WTC11 (cell line): ENCODE measurements at regions not wholly inside any gene's neighbourhood (a gene's known extent, or its start where the extent isn't known, plus 50 kb on each side); places are given as distances from the start of the nearest gene placed in this dataset.

Experiments used
- ATAC-seq: fragments of 200-7000 bp; cut with Tn5 transposase; 2 replicates; pipeline ENCODE4 v1.10.0; 2021; ENCODE audit warnings: mild to moderate bottlenecking, moderate library complexity
- CTCF ChIA-PET: fragments of 300-600 bp; sonication (Branson Sonifier 250); formaldehyde crosslinking; loops from one replicate; lab custom pipeline; 2021; ENCODE audit warnings: antibody characterized with exemption; lab: Charles Lee
- POLR2A ChIA-PET: fragments of 350-600 bp; sonication (Branson Sonifier 250); formaldehyde crosslinking; loops from one replicate; lab custom pipeline; 2021; ENCODE audit warnings: antibody characterized with exemption; lab: Charles Lee
- DNase-seq: peaks from one replicate; pipeline ENCODE4 v3.0.0; 2021; ENCODE audit warnings: low spot score
- H3K27ac Mint-ChIP-seq: 2 replicates; pipeline ENCODE4 v1.8.0; 2021; ENCODE audit warnings: mixed read lengths
- H3K27me3 Mint-ChIP-seq: 2 replicates; pipeline ENCODE4 v1.8.0; 2021; ENCODE audit warnings: low read depth, mild to moderate bottlenecking, moderate library complexity, mixed read lengths
- H3K36me3 Mint-ChIP-seq: 2 replicates; pipeline ENCODE4 v1.8.0; 2021; ENCODE audit warnings: mixed read lengths
- H3K4me1 Mint-ChIP-seq: 2 replicates; pipeline ENCODE4 v1.8.0; 2022; ENCODE audit warnings: mixed read lengths
- H3K4me3 Mint-ChIP-seq: 2 replicates; pipeline ENCODE4 v1.8.0; 2021; ENCODE audit warnings: mild to moderate bottlenecking, moderate library complexity, mixed read lengths
- H3K9me3 Mint-ChIP-seq: 2 replicates; pipeline ENCODE4 v1.8.0; 2021; ENCODE audit warnings: mixed read lengths
- ARID4B ChIP-seq: sonication (generic); formaldehyde crosslinking; IDR thresholded peaks from 2 replicates; pipeline ENCODE4 v1.8.0; 2023; ENCODE audit warnings: missing genetic modification reagents, mild to moderate bottlenecking, borderline replicate concordance
- ATF1 ChIP-seq: sonication (generic); formaldehyde crosslinking; IDR thresholded peaks from 2 replicates; pipeline ENCODE4 v1.8.1; 2023; ENCODE audit warnings: mild to moderate bottlenecking, moderate library complexity, missing genetic modification reagents
- ATF3 ChIP-seq: sonication (generic); formaldehyde crosslinking; conservative IDR thresholded peaks from 2 replicates; pipeline ENCODE4 v1.8.1; 2022; ENCODE audit warnings: mild to moderate bottlenecking, missing genetic modification reagents
- CREM ChIP-seq: sonication (generic); formaldehyde crosslinking; IDR thresholded peaks from 2 replicates; pipeline ENCODE4 v1.8.1; 2022; ENCODE audit warnings: mild to moderate bottlenecking, missing genetic modification reagents, moderate library complexity
- E2F1 ChIP-seq: sonication (generic); formaldehyde crosslinking; IDR thresholded peaks from 2 replicates; pipeline ENCODE4 v1.8.0; 2022; ENCODE audit warnings: mild to moderate bottlenecking, missing genetic modification reagents
- ESRRA ChIP-seq: sonication (generic); formaldehyde crosslinking; IDR thresholded peaks from 2 replicates; pipeline ENCODE4 v1.8.1; 2022; ENCODE audit warnings: mild to moderate bottlenecking, missing genetic modification reagents, borderline replicate concordance
- ETV6 ChIP-seq: sonication (generic); formaldehyde crosslinking; IDR thresholded peaks from 2 replicates; pipeline ENCODE4 v1.8.1; 2022; ENCODE audit warnings: mild to moderate bottlenecking, missing genetic modification reagents
- GABPB1 ChIP-seq: sonication (generic); formaldehyde crosslinking; IDR thresholded peaks from 2 replicates; pipeline ENCODE4 v1.8.1; 2023; ENCODE audit warnings: mild to moderate bottlenecking, missing genetic modification reagents
- JAZF1 ChIP-seq: fragments of 250-450 bp; sonication (Bioruptor Pico); IDR thresholded peaks from 2 replicates; pipeline ENCODE4 v1.9.0; 2021; ENCODE audit warnings: moderate library complexity, mild to moderate bottlenecking, inconsistent platforms
- JUN ChIP-seq: sonication (generic); formaldehyde crosslinking; IDR thresholded peaks from 2 replicates; pipeline ENCODE4 v1.8.0; 2023; ENCODE audit warnings: mild to moderate bottlenecking, missing genetic modification reagents
- MAX ChIP-seq: sonication (generic); formaldehyde crosslinking; IDR thresholded peaks from 2 replicates; pipeline ENCODE4 v1.8.0; 2022; ENCODE audit warnings: mild to moderate bottlenecking, missing genetic modification reagents
- MXD4 ChIP-seq: fragments of 250-450 bp; sonication (Bioruptor Pico); IDR thresholded peaks from 2 replicates; pipeline ENCODE4 v1.8.0; 2021; ENCODE audit warnings: mild to moderate bottlenecking, moderate library complexity, borderline replicate concordance
- SOX15 ChIP-seq: fragments of 250-450 bp; sonication (Bioruptor Pico); IDR thresholded peaks from 2 replicates; pipeline ENCODE4 v1.9.0; 2021; ENCODE audit warnings: mild to moderate bottlenecking
- SP1 ChIP-seq: sonication (generic); formaldehyde crosslinking; conservative IDR thresholded peaks from 2 replicates; pipeline ENCODE4 v1.8.1; 2022; ENCODE audit warnings: missing genetic modification reagents
- ZBTB43 ChIP-seq: sonication (generic); formaldehyde crosslinking; IDR thresholded peaks from 2 replicates; pipeline ENCODE4 v1.8.1; 2023; ENCODE audit warnings: mild to moderate bottlenecking, missing genetic modification reagents
- ZMAT4 ChIP-seq: fragments of 250-450 bp; sonication (Bioruptor Pico); IDR thresholded peaks from 2 replicates; pipeline ENCODE4 v1.9.0; 2021; ENCODE audit warnings: mild to moderate bottlenecking
- ZNF138 ChIP-seq: sonication (generic); formaldehyde crosslinking; conservative IDR thresholded peaks from 2 replicates; pipeline ENCODE4 v1.8.1; 2022; ENCODE audit warnings: mild to moderate bottlenecking, moderate library complexity, missing genetic modification reagents
- ZNF232 ChIP-seq: sonication (generic); formaldehyde crosslinking; IDR thresholded peaks from 2 replicates; pipeline ENCODE4 v1.8.0; 2022; ENCODE audit warnings: mild to moderate bottlenecking, missing genetic modification reagents
- ZSCAN18 ChIP-seq: fragments of 250-450 bp; sonication (Bioruptor Pico); IDR thresholded peaks from 2 replicates; pipeline ENCODE4 v2.1.2; 2022; ENCODE audit warnings: mild to moderate bottlenecking, moderate library complexity

- Mint-ChIP-seq H3K4me1 (peaks cover 20% of the 10 kb centered on the region), H3K4me3 (peak overlapping the region; percentile 56), H3K27ac (peak overlapping the region; percentile 58), H3K36me3 (peaks cover 16% of the 10 kb centered on the region), H3K27me3 (no peaks in the 10 kb centered on the region; the same call in 1 of the 2 replicates), H3K9me3 (peaks cover 18% of the 10 kb centered on the region)
- ATAC-seq (peak; percentile 97), DNase-seq (peak; percentile 41)
- TF ChIP-seq E2F1 (CRISPR knock-in tag) = no peak
- no peak for TF ChIP-seq ESRRA (CRISPR knock-in tag)
- TF ChIP-seq MAX (CRISPR knock-in tag) = no peak
- TF ChIP-seq MXD4 (CRISPR knock-in tag) = no peak
- no peak for TF ChIP-seq ATF3
- no peak for TF ChIP-seq JUN (CRISPR knock-in tag)
- TF ChIP-seq SOX15 (CRISPR knock-in tag) = no peak
- no peak for TF ChIP-seq ETV6 (CRISPR knock-in tag)
- TF ChIP-seq ZNF232 = no peak
- TF ChIP-seq ATF1 (CRISPR knock-in tag) = no peak
- TF ChIP-seq ZMAT4 (CRISPR knock-in tag) = no peak
- no peak for TF ChIP-seq ZBTB43 (CRISPR knock-in tag)
- no peak for TF ChIP-seq JAZF1
- no peak for TF ChIP-seq SP1 (CRISPR knock-in tag)
- TF ChIP-seq GABPB1 (CRISPR knock-in tag) = no peak
- TF ChIP-seq ZNF138 (CRISPR knock-in tag) = no peak
- TF ChIP-seq ARID4B = no peak
- no peak for TF ChIP-seq CREM (CRISPR knock-in tag)
- no peak for TF ChIP-seq ZSCAN18
- CTCF ChIA-PET = interaction anchor here (0.6 to 4.4 kb wide), 4 partner anchors 9 to 373 kb away, joined by 3 to 23 read pairs (median 4); partner anchors contain the start of gene FAM3C
- POLR2A ChIA-PET = interaction anchor here (0.6 to 0.7 kb wide), 2 partner anchors 199 to 373 kb away, joined by 3 to 4 read pairs; no protein-coding TSS in a partner anchor
These were observed 225.0 kb upstream of the FAM3C start for GRCh38 chr7:121620953-121621606.
